Prostate gland (tissue), 2 donors: ENCODE measurements at regions not wholly inside any gene's neighbourhood (a gene's known extent, or its start where the extent isn't known, plus 50 kb on each side); places are given as distances from the start of the nearest gene placed in this dataset.

Experiments
- DNase-seq: peaks from one replicate; pipeline ENCODE4 v3.0.0-alpha.2; 2019; ENCODE audit warnings: low spot score
- H3K27ac ChIP-seq, 2 donors: fragments of 200-600 bp; sonication (generic); 2 replicates each; pipeline ENCODE4 v1.5.1; 2017 to 2019
- H3K27me3 ChIP-seq: fragments of 200-600 bp; sonication (generic); replicated peaks from 2 replicates; pipeline ENCODE4 v1.5.1; 2019; ENCODE audit not compliant: insufficient read depth
- H3K36me3 ChIP-seq, 2 donors: fragments of 200-600 bp; sonication (generic); 1 replicate in 1 of 2; 2 replicates in 1 of 2; pipeline versions ENCODE4 v1.5.1 to v1.8.1; 2017 to 2019
- H3K4me1 ChIP-seq: fragments of 200-600 bp; sonication (generic); replicated peaks from 2 replicates; pipeline ENCODE4 v1.5.1; 2019
- H3K4me3 ChIP-seq, 2 donors: fragments of 200-600 bp; sonication (generic); 2 replicates each; pipeline ENCODE4 v1.5.1; 2017 to 2019
- H3K9me3 ChIP-seq: fragments of 200-600 bp; sonication (generic); 2 replicates; pipeline ENCODE4 v1.5.1; 2017
- POLR2A ChIP-seq: fragments of 450-650 bp; IDR thresholded peaks from one replicate; pipeline ENCODE4 v1.6.1; 2016; ENCODE audit warnings: antibody characterized with exemption, mild to moderate bottlenecking
- POLR2AphosphoS5 ChIP-seq: sonication (generic); formaldehyde crosslinking; IDR thresholded peaks from one replicate; pipeline ENCODE4 v1.6.1; 2017; ENCODE audit warnings: antibody characterized with exemption
- WGBS: methylation state at CpG from one replicate; pipeline ENCODE4 v1.1.5; 2018; 5-methylcytosine and 5-hydroxymethylcytosine counted together
- intact Hi-C: fragments of 100-400 bp; cut with DNase I; formaldehyde crosslinking; loops from one replicate; pipeline ENCODE4 v1.14.2; 2022
- TF ChIP-seq, protein P1 (sequence below), 4 experiments: fragments of 200-600 bp in 2 of 4; fragments of 450-650 bp in 2 of 4; sonication (generic) in 2 of 4; IDR thresholded peaks; 1 replicate in 3 of 4; 2 replicates in 1 of 4; pipeline ENCODE4 v1.5.1; 2016 to 2019; ENCODE audit warnings: antibody characterized with exemption in 4 of 4, mild to moderate bottlenecking in 2 of 4, moderate library complexity in 2 of 4

DNA sequence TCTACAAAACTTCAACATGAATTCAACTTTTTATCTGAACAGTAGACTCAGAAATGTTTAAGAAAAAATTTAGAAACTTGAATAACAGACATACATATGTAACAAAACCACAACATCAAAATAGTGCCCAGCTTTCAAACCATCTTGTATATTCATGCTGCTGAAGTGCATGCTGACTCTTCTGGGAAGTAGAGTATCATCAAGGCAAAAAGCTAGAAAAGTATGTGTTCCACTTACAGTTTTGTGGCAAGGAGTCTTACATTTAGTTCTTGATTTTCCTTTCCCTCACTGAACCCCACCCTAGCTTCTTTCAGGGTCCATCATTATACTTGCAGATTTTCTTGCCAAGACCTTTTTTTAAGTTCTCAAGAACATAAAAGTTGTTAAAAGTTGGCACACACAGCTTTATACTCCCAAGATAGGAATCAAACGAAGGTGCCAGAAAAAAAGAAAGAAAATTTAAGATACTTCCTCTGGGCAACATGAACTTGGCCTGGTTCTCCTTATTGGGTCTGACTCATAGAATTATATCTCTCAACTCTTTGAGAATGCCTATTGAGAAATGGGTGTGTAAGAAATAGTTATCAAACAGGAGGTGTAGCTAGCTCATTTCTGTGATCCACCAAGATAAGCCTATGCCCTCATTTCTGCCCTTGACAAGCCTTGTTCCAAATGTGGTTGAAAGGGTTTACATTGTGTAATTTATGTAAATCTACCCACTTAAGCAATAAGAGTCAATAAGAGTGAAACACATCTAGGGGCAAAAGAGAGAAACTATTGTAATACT is 667.6 kb upstream of the ACVR2A start:
- intact Hi-C loops = no loop called here
- H3K27me3 ChIP-seq = no peaks in the 10 kb centered on the region

DNA sequence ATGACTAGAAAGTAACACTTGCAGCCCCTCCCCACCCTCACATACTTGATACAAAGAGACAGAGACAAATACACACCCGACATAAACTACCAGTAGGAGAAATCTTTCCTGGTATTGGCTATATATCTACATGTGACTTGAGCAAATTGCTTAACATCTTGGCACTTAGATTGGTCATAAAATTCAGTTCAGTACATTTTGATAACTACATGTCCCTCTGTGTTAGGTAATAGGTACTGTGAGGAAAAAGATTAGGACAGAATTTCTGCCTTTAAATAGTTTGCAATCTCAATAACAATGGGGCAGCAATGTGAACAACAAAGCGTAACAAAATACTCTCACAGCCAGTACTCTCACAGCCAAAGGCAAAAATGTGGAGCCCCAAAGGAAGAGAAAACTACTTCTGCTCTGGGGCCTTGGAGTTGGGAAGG is 670.0 kb upstream of the ACVR2A start:
- Histone ChIP-seq H3K27ac (no peak overlapping the region), H3K4me1 (no peaks in the 10 kb centered on the region), H3K9me3 (no peaks in the 10 kb centered on the region), H3K27me3 (no peaks in the 10 kb centered on the region), H3K4me3 (no peak overlapping the region), H3K36me3 (no peaks in the 10 kb centered on the region)
- intact Hi-C loops = no loop called here
- no peak for TF ChIP-seq POLR2A
- TF ChIP-seq POLR2AphosphoS5 = peak; percentile 32
- WGBS = 49% methylated on average over 2 of the region's 2 CpGs
- DNase-seq = no peak

More for the DNA sequence above, 667.6 kb upstream of the ACVR2A start:
- DNase-seq = no peak
- Histone ChIP-seq H3K36me3 (no peaks in the 10 kb centered on the region), H3K27ac (no peak overlapping the region), H3K4me3 (no peak overlapping the region), H3K9me3 (no peaks in the 10 kb centered on the region), H3K4me1 (no peaks in the 10 kb centered on the region)
- TF ChIP-seq POLR2A (no peak), POLR2AphosphoS5 (no peak)
- TF ChIP-seq, protein P1, sequence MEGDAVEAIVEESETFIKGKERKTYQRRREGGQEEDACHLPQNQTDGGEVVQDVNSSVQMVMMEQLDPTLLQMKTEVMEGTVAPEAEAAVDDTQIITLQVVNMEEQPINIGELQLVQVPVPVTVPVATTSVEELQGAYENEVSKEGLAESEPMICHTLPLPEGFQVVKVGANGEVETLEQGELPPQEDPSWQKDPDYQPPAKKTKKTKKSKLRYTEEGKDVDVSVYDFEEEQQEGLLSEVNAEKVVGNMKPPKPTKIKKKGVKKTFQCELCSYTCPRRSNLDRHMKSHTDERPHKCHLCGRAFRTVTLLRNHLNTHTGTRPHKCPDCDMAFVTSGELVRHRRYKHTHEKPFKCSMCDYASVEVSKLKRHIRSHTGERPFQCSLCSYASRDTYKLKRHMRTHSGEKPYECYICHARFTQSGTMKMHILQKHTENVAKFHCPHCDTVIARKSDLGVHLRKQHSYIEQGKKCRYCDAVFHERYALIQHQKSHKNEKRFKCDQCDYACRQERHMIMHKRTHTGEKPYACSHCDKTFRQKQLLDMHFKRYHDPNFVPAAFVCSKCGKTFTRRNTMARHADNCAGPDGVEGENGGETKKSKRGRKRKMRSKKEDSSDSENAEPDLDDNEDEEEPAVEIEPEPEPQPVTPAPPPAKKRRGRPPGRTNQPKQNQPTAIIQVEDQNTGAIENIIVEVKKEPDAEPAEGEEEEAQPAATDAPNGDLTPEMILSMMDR (IDR thresholded peaks at IDR 0.05) = no peak
- 36% methylated on average over 1 of the region's 1 CpG for WGBS

DNA sequence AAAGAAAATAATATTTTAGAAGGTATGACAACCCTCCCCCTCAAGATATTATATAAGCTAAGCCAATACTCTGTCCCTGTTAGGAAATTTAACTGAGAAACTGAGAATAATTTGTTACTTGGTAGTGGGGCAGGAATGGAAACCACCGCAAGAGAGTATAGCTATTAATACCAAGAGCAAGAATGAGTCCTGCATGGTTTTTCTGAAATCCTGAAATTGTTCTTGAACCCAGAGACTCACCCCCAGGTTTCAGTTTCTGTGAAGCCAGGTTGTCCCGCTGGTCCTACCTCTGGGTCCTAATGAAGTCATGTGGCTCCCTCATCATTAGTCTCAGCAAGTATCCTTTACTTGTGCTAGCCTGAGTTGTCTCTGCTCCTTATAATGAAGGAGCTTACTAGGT is 671.0 kb upstream of the ACVR2A start:
- H3K36me3 ChIP-seq = no peaks in the 10 kb centered on the region
- TF ChIP-seq POLR2AphosphoS5 = no peak
- no peak for TF ChIP-seq POLR2A
- no peak for DNase-seq
- H3K4me1 ChIP-seq = no peaks in the 10 kb centered on the region
- H3K9me3 ChIP-seq = no peaks in the 10 kb centered on the region
- intact Hi-C loops = no loop called here
- no peak overlapping the region for H3K4me3 ChIP-seq
- 98% methylated on average over 2 of the region's 2 CpGs for WGBS
- H3K27ac ChIP-seq = no peak overlapping the region
- no peaks in the 10 kb centered on the region for H3K27me3 ChIP-seq

DNA sequence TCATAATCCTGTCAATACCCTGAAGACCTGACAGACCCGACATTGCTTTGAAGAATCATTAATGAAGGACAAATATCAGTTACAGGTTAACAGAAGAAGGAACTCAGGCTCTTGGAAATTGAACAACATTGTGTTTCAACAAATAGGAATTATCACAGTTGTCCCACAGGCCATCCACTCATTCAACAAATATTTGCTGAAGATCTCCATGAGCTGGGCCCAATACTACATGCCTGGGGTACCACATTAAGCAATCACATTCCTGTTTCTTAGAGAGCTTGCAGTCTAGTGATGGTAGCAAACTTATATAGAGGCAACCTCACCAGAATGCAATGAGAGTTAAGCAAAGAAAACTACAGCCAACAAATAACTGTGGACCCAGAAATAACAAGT is 671.6 kb upstream of the ACVR2A start:
- no peak for DNase-seq
- Histone ChIP-seq H3K27me3 (no peaks in the 10 kb centered on the region), H3K4me3 (no peak overlapping the region), H3K36me3 (no peaks in the 10 kb centered on the region), H3K9me3 (no peaks in the 10 kb centered on the region), H3K27ac (no peak overlapping the region), H3K4me1 (no peaks in the 10 kb centered on the region)
- TF ChIP-seq POLR2A (no peak), POLR2AphosphoS5 (no peak)
- TF ChIP-seq, protein P1 (IDR thresholded peaks at IDR 0.05) = no peak
- intact Hi-C loops = no loop called here
- 64% methylated on average over 1 of the region's 1 CpG for WGBS

DNA sequence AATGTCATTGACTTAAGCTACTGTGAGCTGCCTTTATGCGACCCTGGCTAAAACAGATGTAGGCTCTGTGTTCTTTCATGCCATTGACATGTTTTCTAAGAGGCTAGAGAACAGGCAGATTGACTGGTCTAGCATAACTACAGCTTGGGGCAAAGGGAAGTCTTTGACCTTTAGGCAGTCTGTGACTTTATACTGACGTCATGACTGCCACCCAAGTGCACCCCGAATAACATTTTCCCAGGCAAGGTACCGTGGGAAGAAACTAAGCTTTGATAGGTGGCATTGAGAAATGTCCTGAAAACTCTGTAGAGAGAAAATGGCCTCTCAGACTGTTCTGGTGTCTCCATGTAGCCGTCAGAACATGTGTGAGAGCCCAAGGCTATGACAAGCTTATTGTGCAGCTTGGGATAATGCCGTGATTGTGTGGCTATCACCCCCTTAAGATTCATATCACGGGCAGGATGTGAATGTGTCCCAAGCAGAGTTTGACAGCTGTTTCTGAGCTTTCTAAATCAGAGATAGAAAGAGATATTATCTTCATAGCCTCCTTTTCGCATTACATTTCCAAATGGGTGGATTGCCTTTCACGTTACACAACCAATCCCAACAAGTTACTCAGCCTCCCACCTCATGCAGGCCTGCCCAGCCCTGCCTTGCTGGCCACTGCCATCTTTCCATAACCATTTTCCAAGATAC is 672.2 kb upstream of the ACVR2A start:
- Histone ChIP-seq H3K36me3 (no peaks in the 10 kb centered on the region), H3K27ac (no peak overlapping the region), H3K4me3 (no peak overlapping the region), H3K9me3 (no peaks in the 10 kb centered on the region), H3K4me1 (no peaks in the 10 kb centered on the region), H3K27me3 (no peaks in the 10 kb centered on the region)
- WGBS = 57% methylated on average over 9 of the region's 9 CpGs
- intact Hi-C loops = no loop called here
- DNase-seq = no peak
- TF ChIP-seq, protein P1 (IDR thresholded peaks at IDR 0.05) = no peak
- TF ChIP-seq POLR2A = no peak
- TF ChIP-seq POLR2AphosphoS5 = no peak
